ENCODE measurements at regions not wholly inside any gene's neighbourhood (a gene's known extent, or its start where the extent isn't known, plus 50 kb on each side); places are given as distances from the start of the nearest gene placed in this dataset.

- TF ChIP-seq CTCF (IDR thresholded peaks at IDR 0.05; ENCODE audit: low read depth, low read length) (no peak), POLR2A (IDR thresholded peaks at IDR 0.05; ENCODE audit: extremely low read depth, insufficient read length) (no peak), MAX (IDR thresholded peaks at IDR 0.05; ENCODE audit: low read depth, low read length) (no peak), MYC (IDR thresholded peaks at IDR 0.05; ENCODE audit: low read depth, low read length) (no peak)
Observed at GRCh38 chr5:27978322-27978721, 939.9 kb upstream of the CDH9 start.
